OCI-LY3 (cell line): ENCODE measurements at regions not wholly inside any gene's neighbourhood (a gene's known extent, or its start where the extent isn't known, plus 50 kb on each side); places are given as distances from the start of the nearest gene placed in this dataset.

Source experiments
- CTCF ChIP-seq: fragments of 200-600, 300-600 bp; sonication (generic); IDR thresholded peaks from 2 replicates; pipeline ENCODE4 v1.5.1; 2014; ENCODE audit warnings: antibody characterized with exemption, low read length, low read depth
- EZH2phosphoT487 ChIP-seq: fragments of 200-600 bp; shearing (Covaris generic); IDR thresholded peaks from 2 replicates; pipeline ENCODE4 v1.6.1; 2018; ENCODE audit warnings: antibody characterized with exemption, mixed run types, low read depth

GRCh38 chr1:18038051-18038450, 69.5 kb upstream of the IGSF21 start:
- TF ChIP-seq CTCF: no peak
- TF ChIP-seq EZH2phosphoT487: no peak
